ENCODE measurements at regions not wholly inside any gene's neighbourhood (a gene's known extent, or its start where the extent isn't known, plus 50 kb on each side); places are given as distances from the start of the nearest gene placed in this dataset.

DNA sequence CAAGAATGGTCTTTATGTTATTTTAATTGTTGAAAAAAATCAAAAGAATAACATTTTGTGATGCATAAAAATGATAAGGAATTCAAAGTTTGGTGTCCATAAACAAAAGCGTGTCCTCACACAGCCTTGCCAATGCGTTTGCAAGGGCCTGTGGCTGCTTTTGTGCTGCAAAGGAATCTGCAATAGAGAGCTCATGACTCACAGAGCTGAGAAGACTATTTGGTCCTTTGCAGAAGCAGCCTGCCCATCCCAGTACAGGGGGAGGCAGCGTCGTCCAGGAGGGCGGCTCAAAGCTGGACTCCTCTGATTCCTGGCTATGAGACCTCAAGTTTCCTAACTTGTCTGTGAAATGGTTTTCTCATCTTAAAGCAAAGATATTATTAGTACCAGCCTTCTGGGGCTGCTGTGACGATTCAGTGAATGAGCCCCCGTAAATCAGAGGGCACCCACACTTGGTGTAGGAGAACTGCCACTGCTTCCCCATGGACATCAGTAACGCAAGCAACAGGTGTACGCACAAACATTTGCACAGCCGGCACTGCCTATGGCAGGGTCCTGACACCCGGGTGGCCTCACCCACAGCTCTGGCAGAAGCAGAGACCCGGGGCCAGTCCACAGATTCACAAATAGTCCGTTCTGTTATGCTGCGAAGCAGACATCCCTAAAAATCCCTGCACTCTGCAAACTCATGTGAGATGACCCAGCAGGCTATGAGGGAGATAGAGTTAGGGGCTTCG, 70.6 kb upstream of the ASAP2 start:
- DNase-seq, result no peak

DNA sequence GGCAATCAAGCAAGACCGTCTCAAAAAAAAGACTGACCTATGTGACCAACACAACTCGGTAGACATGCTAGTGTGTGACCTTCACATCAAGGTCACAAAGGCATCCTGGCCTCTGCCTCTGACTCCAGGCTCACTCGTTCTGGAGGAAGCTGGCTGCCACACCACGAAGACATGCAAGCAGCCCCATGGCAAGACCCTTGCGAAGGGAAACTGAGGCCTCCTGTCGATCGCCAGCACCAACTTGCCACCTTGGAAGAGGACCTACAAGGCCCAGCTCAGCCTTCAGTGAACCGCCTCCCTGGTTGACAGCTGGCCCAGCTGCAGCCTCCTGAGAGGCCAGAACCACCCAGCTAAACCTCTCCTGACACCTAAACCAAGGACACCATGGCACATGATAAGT, 79.3 kb upstream of the ASAP2 start:
- DNase-seq, result no peak

DNA sequence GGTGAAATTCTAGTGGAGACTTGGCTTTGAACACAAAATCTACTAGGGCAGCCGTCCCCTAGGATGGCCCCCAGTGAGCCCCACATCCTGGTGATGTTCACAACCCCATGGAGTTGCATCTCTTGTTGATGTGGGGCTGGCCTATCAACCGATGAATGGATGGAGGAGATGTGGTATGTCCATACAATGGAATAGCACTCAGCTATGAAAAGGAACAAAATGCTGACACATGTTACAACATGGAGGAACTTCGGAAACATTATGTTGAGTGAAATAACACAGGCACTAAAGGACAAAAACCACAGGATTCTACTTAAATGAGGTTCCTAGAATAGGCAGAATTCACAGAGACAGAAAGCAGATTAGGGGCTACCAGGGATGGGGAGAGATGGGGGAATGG, 80.1 kb upstream of the ASAP2 start:
- no peak for DNase-seq

DNA sequence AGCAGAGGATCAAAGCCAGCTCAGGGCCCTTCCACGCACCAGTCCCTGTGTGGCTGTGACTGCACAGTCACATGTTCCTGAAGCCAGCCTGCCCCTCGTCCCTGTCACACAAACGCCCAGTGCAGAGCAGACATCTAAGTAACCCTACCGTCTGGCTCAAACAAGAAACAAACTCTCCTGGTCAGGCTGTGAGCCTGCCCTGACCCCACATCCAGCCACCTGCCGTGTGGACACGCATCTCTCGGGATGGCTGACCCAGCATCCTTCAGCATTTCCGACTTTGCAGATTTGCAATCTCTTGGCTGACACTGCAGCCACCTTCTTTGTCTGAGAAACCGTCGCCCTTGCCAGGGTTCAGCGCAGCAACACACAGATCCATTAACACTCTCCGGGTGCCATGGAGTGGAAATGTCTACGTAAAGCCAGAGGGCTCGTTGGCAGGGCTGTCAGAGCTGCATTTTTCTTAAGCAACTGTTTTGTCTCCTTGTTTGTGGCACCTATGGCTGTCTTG, 82.3 kb upstream of the ASAP2 start:
- no peak for DNase-seq

DNA sequence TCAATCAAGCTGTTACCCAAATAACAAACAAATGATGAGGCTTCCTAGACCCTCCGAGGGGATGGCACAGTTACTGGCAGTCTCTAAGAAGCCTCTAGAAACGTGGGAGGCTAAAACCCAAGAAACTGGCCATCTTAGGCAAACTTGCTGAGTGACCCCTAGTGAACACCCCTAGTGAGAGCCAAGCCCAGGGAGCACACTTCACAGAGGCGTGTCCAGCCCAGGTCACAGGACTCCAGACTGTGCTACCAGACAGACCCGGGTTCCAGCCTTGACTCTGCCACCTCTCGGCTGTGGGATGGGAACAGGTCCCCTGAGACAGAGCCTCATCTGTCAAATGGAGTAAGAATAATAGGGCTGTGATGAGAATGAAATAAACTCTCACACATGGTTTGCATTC, 83.5 kb upstream of the ASAP2 start:
- DNase-seq, result no peak

GRCh38 chr2:9122367-9122766, 84.2 kb upstream of the ASAP2 start:
- no peak for DNase-seq

GRCh38 chr2:9118383-9118960, 88.1 kb upstream of the ASAP2 start:
- no peak for DNase-seq

- no peak for DNase-seq
Observed at GRCh38 chr2:9115229-9115628, 91.4 kb upstream of the ASAP2 start.

DNA sequence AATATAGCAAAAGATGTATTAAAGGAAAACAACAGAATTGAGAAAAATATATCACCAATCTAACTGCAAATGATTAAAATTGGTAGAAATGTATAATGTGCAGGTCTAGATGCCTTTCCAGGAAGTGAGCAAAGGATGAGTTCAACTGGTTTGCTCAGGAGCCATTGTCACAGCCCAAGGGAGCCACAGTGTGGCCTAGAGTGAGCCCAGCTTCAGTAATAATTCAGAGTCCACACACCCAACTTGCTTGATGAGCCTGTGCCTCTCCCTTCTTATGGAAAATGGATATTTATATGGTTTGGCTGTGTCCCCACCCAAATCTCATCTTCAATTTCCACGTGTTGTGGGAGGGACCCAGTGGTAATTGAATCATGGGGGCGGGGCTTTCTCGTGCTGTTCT, 92.2 kb upstream of the ASAP2 start:
- no peak for DNase-seq

- DNase-seq, result no peak
Observed at GRCh38 chr2:9113916-9114315, 92.7 kb upstream of the ASAP2 start.

DNA sequence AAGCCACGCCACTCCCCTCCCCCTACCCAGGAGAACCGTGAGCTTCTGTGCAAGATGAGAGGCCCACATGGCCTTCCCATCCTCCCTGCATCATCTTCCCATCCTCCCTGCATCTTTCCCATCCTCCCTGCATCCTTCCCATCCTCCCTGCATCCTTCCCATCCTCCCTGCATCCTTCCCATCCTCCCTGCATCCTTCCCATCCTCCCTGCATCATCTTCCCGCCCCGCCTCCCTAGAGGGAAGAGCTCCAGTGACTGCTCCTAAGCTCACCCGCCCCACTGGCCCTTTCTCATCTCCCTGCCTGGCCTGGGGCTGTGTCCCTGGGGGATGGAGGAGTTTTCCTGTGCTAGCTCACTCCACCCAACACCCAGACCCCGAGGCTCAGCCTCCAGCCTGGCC, 93.3 kb upstream of the ASAP2 start:
- no peak for DNase-seq

- no peak for DNase-seq
Observed at GRCh38 chr2:9112079-9112721, 94.4 kb upstream of the ASAP2 start.

- DNase-seq, result no peak
Observed at GRCh38 chr2:9110893-9111569, 95.6 kb upstream of the ASAP2 start.

DNA sequence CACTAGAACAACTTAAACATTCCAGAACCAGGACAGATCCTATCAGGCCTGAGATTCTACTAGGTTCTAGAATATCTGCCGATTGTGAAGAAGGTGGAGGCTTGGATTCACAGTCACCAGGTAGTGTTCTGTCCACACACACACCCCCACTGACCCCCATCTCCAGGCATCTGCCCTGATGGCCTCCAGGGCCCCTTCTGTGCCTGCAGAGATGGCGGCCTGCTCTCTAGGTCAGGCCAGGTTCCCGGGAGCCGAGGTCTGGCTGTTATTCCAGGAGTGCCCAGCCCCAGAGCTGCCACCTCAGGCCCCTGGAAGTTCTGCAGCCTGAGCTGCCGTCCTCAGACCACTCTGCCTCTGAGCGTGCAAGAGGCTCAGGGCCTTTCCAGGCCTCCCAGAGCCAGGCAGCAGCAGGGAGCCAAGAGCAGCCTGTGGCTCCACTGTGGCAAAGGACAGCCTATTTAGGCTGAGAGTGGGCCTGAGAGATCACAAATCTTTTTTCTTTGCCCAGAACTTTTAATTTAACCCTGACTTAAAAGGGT, 96.2 kb upstream of the ASAP2 start:
- DNase-seq, result no peak

DNA sequence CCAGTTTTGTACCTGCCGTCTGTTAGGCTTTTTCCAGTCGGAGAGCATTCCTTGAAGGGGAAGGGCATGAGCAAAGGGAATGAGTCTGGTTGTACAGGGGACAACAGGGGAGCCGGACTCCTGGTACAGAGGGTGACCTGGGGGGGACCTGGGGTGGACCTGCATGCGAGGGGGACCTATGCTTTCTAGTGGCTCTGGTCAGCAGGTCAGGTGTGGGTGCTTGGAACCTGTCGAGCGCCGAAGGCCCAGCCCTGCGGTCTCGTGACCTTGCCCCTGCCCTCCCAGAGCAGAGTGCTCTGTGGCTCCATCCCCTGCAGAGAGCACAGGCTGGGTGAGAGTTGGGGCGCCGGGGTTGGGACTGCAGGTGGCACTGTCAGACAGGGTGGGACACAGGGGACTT, 96.7 kb upstream of the ASAP2 start:
- no peak for DNase-seq

DNA sequence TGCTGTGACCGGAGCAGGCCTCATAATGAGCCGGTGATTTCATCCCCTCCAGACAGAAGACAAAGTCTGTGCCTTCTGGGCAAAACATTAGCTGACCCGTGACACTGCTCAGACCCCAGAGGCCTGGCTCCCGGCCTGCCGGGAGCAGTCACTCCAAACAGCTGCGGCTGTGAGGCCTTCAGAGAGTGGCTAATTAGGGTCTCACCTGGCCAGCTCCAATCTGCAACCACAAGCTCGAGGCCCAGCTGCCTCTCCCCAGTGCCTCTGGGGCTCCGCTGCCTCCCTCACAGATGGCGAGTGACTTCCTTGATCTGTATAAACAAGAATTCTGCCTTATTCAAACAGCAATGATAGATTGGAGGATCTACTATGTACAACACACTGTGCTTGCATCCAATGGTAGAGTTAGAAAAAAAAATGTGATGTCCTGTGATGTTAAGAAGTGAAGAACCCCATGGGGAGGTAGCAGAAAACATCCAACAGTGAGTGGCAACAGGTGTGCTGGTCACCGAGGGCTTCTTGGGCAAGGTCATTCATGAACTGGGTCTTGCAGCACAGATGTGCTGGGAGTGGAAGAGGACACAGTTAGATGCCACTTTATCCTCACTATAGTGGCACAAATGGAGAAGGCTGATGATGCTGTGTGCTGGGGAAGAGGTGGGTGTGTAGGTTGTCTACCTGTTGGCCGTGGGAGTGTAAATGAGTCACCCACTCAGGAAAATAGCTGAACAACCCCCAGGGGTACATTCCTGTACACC, 98.2 kb upstream of the ASAP2 start:
- DNase-seq, result no peak

GRCh38 chr2:9107168-9108025, 99.2 kb upstream of the ASAP2 start:
- no peak for DNase-seq

DNA sequence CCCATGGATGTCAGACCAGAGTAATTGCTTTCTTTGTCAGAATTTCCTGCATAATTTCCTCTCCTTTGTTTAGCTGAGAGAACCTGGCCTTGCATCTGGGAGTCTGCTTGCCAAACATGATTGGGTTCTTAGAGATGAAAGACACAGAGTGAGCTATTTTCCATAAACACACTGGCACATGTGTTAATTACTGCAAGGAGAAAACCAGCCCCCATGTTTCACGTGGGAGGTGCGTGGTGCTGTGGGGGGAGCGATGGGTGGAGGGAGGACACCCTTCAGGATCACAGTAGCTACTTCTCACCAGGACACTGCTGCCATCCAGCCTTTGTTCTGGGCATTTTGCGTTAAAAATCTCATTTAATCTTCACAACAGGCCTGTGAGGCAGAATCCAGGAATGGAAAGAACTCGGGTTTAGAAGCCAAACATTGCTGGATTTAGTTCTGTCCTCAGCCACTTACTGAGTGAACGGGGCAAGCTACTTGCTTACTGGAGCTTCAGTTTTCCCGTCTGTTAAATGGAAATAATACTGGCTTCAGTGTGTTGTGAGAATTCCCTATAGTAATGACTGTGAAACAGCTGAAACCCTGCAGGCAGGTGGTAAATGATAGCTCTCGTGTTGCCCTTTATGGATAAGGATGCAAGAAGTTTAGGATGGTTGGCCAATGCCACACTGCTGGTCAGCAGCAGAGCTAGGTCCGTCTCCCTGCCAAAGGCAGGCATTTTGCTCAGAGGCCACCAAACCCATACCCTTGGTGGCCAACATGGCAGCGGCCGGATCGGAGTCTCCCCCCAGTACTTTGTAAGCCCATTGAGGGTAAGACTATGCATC, 100.1 kb upstream of the ASAP2 start:
- DNase-seq, result no peak

DNA sequence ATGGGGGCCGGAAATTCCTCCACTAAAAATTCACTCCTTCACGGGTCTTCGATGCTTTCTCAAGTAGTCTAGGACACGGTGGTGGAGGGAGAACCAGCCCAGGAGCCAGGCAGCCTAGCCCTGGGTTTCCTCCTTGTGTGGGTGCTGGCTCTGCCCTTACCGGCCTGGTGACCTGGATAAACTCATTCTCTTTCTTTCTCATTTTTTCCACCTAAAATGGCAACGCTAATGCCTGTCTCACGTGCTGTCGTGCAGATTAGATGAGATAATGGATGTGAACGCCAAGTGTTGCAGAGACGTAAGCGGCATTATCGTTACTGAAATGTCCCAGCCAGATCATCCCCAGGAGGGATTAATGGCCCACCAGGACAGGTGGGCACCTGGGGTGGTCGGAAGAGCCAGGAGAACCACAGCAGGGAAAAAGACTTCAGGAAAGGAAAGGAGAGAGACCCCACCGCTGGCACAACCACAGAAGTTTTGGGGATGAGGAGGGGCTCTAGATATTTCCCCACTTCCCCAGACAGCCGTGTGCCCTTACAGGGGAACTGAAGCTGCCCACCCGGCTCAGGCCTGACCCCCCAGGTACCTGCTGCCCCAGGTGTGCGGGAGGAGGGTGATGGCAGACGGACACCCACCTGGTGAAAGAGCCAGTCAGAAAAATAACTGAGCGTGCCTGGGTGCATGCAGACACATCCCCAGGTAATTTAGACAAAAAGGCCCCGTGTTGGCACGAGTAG, 100.8 kb upstream of the ASAP2 start:
- no peak for DNase-seq

GRCh38 chr2:9103663-9104277, 100.3 kb upstream of the MBOAT2 start:
- no peak for DNase-seq

Measured in NCI-H1694 treated with DMSO at 0.1 percent for 48 hours (cell line).